Thyroid gland (tissue), 4 donors: ENCODE measurements at regions not wholly inside any gene's neighbourhood (a gene's known extent, or its start where the extent isn't known, plus 50 kb on each side); places are given as distances from the start of the nearest gene placed in this dataset.

Experiments
- DNase-seq, 2 donors: peaks; one replicate each; pipeline ENCODE4 v3.0.0-alpha.2; 2019
- H3K27ac ChIP-seq, 3 donors: fragments of 200-600 bp; sonication (generic); 1 replicate in 2 of 3; 2 replicates in 1 of 3; pipeline ENCODE4 v1.5.1; 2016 to 2019; ENCODE audit warnings: mild to moderate bottlenecking in 1 of 3, moderate library complexity in 1 of 3
- H3K27me3 ChIP-seq: fragments of 200-600 bp; sonication (generic); one replicate; pipeline ENCODE4 v1.5.1; 2019
- H3K36me3 ChIP-seq, 2 donors: fragments of 200-600 bp; sonication (generic); one replicate each; pipeline ENCODE4 v1.5.1; 2016 to 2019
- H3K4me1 ChIP-seq, 2 donors: fragments of 200-600 bp; sonication (generic); one replicate each; pipeline ENCODE4 v1.5.1; 2017 to 2019
- H3K4me3 ChIP-seq, 3 donors: fragments of 200-600 bp; sonication (generic); replicated peaks in 1 of 3; 1 replicate in 2 of 3; 2 replicates in 1 of 3; pipeline ENCODE4 v1.5.1; 2016; ENCODE audit warnings: mild to moderate bottlenecking in 1 of 3
- H3K9me3 ChIP-seq: fragments of 200-600 bp; sonication (generic); one replicate; pipeline ENCODE4 v1.5.1; 2017
- CTCF ChIP-seq, 6 experiments: fragments of 200-600 bp in 3 of 6; fragments of 450-650 bp in 3 of 6; sonication (generic) in 3 of 6; IDR thresholded peaks; one replicate each; pipeline ENCODE4 v1.5.1; 2016 to 2019; ENCODE audit warnings: antibody characterized with exemption in 6 of 6, mild to moderate bottlenecking in 2 of 6, inconsistent platforms in 1 of 6, moderate library complexity in 1 of 6
- POLR2A ChIP-seq, 2 donors: fragments of 450-650 bp; IDR thresholded peaks; one replicate each; pipeline ENCODE4 v1.6.1; 2017; ENCODE audit warnings: antibody characterized with exemption in 2 of 2, mild to moderate bottlenecking in 2 of 2, moderate library complexity in 1 of 2
- WGBS, 2 donors: methylation state at CpG; one replicate each; pipeline ENCODE4 v1.1.5; 2017; 5-methylcytosine and 5-hydroxymethylcytosine counted together
- intact Hi-C: fragments of 100-400 bp; cut with DNase I; formaldehyde crosslinking; loops from one replicate; pipeline ENCODE4 v1.15.1; 2023

GRCh38 chr1:14014929-14015328 lies 314.9 kb downstream of the PRDM2 start:
- WGBS, 2 donors, result 75 to 82% methylated on average over 3 of the region's 3 CpGs
- H3K36me3 ChIP-seq, result no peaks in the 10 kb centered on the region
- TF ChIP-seq POLR2A (IDR thresholded peaks at IDR 0.05), result no peak
- TF ChIP-seq CTCF (IDR thresholded peaks at IDR 0.05), result no peak
- H3K4me3 ChIP-seq, result no peak overlapping the region
- no peak for DNase-seq
- H3K27ac ChIP-seq, result no peak overlapping the region
- no peaks in the 10 kb centered on the region for H3K27me3 ChIP-seq
- peaks cover 13 to 18% of the 10 kb centered on the region in 2 donors for H3K4me1 ChIP-seq
- no peaks in the 10 kb centered on the region for H3K9me3 ChIP-seq
- intact Hi-C loops, result no loop called here

GRCh38 chr1:14015917-14016316 lies 315.9 kb downstream of the PRDM2 start:
- H3K27ac ChIP-seq, result no peak overlapping the region
- no peak for DNase-seq
- H3K36me3 ChIP-seq, result no peaks in the 10 kb centered on the region
- intact Hi-C loops, result no loop called here
- no peak for TF ChIP-seq POLR2A (IDR thresholded peaks at IDR 0.05)
- TF ChIP-seq CTCF (IDR thresholded peaks at IDR 0.05), result no peak
- H3K9me3 ChIP-seq, result no peaks in the 10 kb centered on the region
- H3K27me3 ChIP-seq, result no peaks in the 10 kb centered on the region
- peaks cover 13 to 18% of the 10 kb centered on the region in 2 donors for H3K4me1 ChIP-seq
- 25 to 57% methylated on average over 4 of the region's 4 CpGs for WGBS, 2 donors
- H3K4me3 ChIP-seq, result no peak overlapping the region

- peak overlapping the region in 2 of 3 donors; percentile 64 to 66 for H3K27ac ChIP-seq
- intact Hi-C loops, result no loop called here
Observed at GRCh38 chr1:14017531-14017961, 317.6 kb downstream of the PRDM2 start.

GRCh38 chr1:14019461-14019860 lies 319.5 kb downstream of the PRDM2 start:
- intact Hi-C loops, result no loop called here
- Histone ChIP-seq H3K9me3 (no peaks in the 10 kb centered on the region), H3K27me3 (no peaks in the 10 kb centered on the region), H3K27ac (no peak overlapping the region), H3K4me1 (peaks cover 13 to 18% of the 10 kb centered on the region in 2 donors), H3K36me3 (no peaks in the 10 kb centered on the region), H3K4me3 (no peak overlapping the region)
- no peak for DNase-seq
- WGBS, 2 donors, result 91 to 96% methylated on average over 1 of the region's 1 CpG
- TF ChIP-seq CTCF (IDR thresholded peaks at IDR 0.05), result no peak
- no peak for TF ChIP-seq POLR2A (IDR thresholded peaks at IDR 0.05)

More at GRCh38 chr1:14017531-14017961, 317.6 kb downstream of the PRDM2 start:
- Histone ChIP-seq H3K4me1 (peaks cover 13 to 18% of the 10 kb centered on the region in 2 donors), H3K27me3 (no peaks in the 10 kb centered on the region), H3K9me3 (no peaks in the 10 kb centered on the region), H3K4me3 (no peak overlapping the region), H3K36me3 (no peaks in the 10 kb centered on the region)
- TF ChIP-seq POLR2A (IDR thresholded peaks at IDR 0.05) (no peak), CTCF (IDR thresholded peaks at IDR 0.05) (no peak)
- DNase-seq, result peak; percentile 67 to 74
- 6 to 25% methylated on average over 7 of the region's 7 CpGs for WGBS, 2 donors

- DNase-seq, result no peak
- 72 to 97% methylated on average over 2 of the region's 2 CpGs for WGBS, 2 donors
- TF ChIP-seq CTCF (IDR thresholded peaks at IDR 0.05) (no peak), POLR2A (IDR thresholded peaks at IDR 0.05) (no peak)
- H3K4me3 ChIP-seq, result no peak overlapping the region
- intact Hi-C loops, result no loop called here
- no peaks in the 10 kb centered on the region for H3K9me3 ChIP-seq
- no peak overlapping the region for H3K27ac ChIP-seq
- H3K27me3 ChIP-seq, result no peaks in the 10 kb centered on the region
- H3K36me3 ChIP-seq, result no peaks in the 10 kb centered on the region
- H3K4me1 ChIP-seq, result peaks cover 13 to 18% of the 10 kb centered on the region in 2 donors
Observed at GRCh38 chr1:14020006-14020405, 320.0 kb downstream of the PRDM2 start.
